GM21381 (cell line): ENCODE measurements at regions not wholly inside any gene's neighbourhood (a gene's known extent, or its start where the extent isn't known, plus 50 kb on each side); places are given as distances from the start of the nearest gene placed in this dataset.
"Not testable (repeated sequence)": the region's sequence is repeated elsewhere in the genome, so short reads cannot be mapped to it uniquely, and the experiment has no call there.

Experiments used
- ATAC-seq: cut with Tn5 transposase; IDR thresholded peaks from one replicate; pipeline ENCODE4 v1.9.1; 2021; ENCODE audit warnings: mild to moderate bottlenecking, moderate library complexity; ENCODE audit not compliant: unreplicated experiment

- ATAC-seq, result not testable (repeated sequence)
Measured at GRCh38 chr15:83335542-83335941, 51.1 kb upstream of the BNC1 start.

DNA sequence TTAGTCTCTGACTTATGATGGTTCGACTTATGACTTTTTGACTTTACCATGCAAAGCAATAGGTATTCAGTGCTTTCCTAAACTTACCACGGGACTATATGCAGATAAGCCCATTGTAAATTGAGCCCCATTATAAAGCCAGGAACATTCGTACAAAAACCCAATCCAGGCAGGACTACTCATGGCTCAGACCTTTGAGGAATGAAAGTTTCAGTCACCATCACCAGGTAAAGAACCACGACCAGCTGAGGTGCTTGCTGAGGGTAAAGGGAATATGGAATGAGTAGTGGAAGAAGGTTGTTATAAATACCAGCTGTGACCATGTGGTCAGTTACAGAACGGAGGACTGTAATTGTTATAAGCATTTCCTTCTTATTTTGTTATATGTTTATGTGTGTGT, 54.9 kb upstream of the BNC1 start:
- ATAC-seq, result no peak

DNA sequence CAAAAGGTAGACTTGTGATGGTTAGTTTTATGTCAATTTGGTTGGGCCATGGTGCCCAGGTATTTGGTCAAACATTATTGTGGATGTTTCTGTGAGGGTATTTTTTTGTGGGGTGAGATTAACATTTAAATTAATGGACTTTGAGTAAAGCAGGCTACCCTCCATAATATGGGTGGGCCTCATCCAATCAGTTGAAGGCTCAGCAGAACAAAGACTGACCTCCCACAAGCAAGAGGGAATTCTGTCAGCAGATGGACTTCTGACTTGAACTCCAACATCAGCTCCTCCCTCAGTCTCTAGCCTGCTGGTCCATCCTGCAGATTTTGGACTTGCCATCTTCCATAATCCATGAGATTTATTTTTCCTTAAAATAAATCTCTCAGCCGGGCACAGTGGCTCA, 55.6 kb upstream of the BNC1 start:
- ATAC-seq, result no peak

- no peak for ATAC-seq
Measured at GRCh38 chr15:83346342-83346741, 61.9 kb upstream of the BNC1 start.

- ATAC-seq, result no peak
Measured at GRCh38 chr15:83352119-83352518, 67.7 kb upstream of the BNC1 start.

GRCh38 chr15:83356501-83357399, 72.3 kb upstream of the BNC1 start:
- no peak for ATAC-seq

- ATAC-seq, result no peak
Measured at GRCh38 chr15:83358972-83359564, 74.6 kb upstream of the BNC1 start.

GRCh38 chr15:83362706-83363105, 78.2 kb upstream of the BNC1 start:
- ATAC-seq, result no peak

DNA sequence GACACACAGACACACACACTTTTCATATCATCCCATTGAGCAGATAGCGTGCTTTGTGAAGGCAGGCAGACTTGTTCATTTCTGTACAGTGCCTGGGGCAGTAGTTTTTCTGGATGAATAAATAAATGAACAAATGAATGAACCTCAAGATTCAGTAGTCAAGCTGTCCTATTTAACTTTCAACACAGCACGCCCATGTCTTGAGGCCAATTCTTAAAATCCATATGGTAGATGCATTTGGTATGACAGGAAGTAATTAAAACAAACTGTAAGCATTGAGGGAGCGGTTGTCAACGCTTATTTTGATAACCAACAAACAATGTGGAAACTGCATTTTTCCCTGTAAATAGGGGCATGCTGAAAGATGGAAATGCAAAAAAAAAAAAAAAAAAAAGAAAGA, 80.0 kb upstream of the BNC1 start:
- no peak for ATAC-seq

GRCh38 chr15:83365370-83365938, 81.0 kb upstream of the BNC1 start:
- no peak for ATAC-seq

DNA sequence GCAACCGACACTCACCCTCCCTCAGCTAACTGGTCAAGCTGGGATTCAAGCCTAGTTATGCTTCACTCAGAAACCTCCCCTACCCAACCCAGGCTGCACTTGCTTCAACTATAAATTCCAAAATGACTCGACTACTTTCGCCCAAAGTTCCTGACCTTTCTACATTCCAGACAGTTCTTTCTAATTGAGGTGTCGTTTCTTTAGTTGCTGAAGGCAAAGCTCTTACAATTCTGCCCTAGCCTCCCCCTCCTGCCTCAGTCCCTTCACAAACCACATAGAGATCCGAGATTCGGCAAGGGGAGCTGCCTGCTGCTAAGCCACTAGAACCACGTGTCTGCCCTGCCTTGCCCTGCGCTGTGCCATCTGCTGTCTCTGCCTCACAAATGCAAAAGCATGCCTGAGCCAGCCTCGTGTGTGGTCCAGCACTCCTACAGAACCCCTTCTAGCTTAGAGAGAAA, 74.7 kb upstream of the SH3GL3 start:
- no peak for ATAC-seq

GRCh38 chr15:83378921-83379578, 68.1 kb upstream of the SH3GL3 start:
- no peak for ATAC-seq

DNA sequence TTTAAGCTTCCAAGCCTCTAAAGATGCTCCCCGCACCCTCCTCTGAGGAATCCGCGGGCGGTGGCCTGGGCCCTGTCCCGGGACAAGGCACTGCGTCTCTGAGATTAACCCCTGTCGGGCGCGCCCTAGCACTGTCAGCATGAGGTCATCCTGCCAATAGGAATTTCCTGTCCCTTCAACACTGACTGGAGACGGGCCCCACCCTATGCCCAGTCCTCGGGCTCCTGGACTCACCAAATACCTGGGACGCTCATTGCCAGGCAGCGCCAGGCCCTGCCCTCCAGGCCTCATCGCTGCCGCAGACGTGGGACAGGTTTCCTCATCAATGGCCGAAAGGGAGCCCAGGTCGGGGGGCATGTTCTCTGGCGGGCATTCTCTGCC, 67.6 kb upstream of the SH3GL3 start:
- no peak for ATAC-seq

GRCh38 chr15:83380059-83380458, 67.1 kb upstream of the SH3GL3 start:
- ATAC-seq, result no peak

GRCh38 chr15:83380682-83381081, 66.5 kb upstream of the SH3GL3 start:
- ATAC-seq, result peak; percentile 88

DNA sequence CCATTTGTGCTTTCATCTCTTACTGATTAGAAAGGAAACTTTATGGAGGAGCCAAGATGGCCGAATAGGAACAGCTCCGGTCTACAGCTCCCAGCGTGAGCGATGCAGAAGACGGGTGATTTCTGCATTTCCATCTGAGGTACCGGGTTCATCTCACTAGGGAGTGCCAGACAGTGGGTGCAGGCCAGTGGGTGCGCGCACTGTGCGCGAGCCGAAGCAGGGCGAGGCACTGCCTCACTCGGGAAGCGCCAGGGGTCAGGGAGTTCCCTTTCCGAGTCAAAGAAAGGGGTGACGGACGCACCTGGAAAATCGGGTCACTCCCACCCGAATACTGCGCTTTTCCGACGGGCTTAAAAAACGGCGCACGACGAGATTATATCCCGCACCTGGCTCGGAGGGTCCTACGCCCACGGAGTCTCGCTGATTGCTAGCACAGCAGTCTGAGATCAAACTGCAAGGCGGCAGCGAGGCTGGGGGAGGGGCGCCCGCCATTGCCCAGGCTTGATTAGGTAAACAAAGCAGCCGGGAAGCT, 63.5 kb upstream of the SH3GL3 start:
- ATAC-seq, result not testable (repeated sequence)

DNA sequence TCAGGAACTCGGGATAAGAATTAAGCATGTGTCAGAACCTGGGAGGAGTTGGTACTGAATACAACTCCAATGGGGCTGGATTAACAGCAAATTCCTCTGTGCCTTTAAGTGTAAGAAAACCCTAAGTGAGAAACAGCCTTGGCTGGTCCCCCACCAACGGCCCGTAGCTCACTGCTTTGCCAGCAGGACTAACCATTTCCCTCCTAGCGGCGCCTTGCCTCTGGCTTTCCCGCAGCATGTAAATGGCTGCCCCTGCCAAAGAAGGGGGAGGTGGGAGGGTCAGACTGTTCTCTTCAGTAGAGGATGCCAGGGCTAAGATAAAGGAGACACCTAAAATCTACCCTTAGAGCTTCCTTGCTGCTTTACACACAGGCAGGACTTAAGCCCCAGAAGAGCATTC, 51.0 kb upstream of the SH3GL3 start:
- no peak for ATAC-seq
